ENCODE measurements at regions not wholly inside any gene's neighbourhood (a gene's known extent, or its start where the extent isn't known, plus 50 kb on each side); places are given as distances from the start of the nearest gene placed in this dataset.
"Not testable (repeated sequence)": the region's sequence is repeated elsewhere in the genome, so short reads cannot be mapped to it uniquely, and the experiment has no call there.

DNA sequence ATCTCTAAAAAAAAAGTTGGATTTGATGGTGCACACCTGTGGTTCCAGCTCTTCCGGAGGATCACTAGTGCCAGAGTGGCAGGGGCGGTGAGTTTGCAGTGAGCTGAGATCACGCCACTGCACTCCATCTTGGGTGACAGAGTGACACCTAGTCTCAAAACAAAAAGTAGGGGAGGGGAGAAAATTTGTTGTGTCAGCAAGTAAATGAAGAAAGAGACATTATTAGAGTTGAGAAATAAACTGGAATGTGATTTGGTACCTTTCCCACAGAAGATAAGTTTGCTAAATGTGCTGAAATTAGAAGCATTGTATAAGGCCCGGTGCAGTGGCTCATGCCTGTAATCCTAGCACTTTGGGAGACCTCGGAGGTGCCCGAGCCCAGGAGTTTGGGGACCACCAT lies 54.0 kb upstream of the PPIAL4F start:
- TF ChIP-seq, protein P1, sequence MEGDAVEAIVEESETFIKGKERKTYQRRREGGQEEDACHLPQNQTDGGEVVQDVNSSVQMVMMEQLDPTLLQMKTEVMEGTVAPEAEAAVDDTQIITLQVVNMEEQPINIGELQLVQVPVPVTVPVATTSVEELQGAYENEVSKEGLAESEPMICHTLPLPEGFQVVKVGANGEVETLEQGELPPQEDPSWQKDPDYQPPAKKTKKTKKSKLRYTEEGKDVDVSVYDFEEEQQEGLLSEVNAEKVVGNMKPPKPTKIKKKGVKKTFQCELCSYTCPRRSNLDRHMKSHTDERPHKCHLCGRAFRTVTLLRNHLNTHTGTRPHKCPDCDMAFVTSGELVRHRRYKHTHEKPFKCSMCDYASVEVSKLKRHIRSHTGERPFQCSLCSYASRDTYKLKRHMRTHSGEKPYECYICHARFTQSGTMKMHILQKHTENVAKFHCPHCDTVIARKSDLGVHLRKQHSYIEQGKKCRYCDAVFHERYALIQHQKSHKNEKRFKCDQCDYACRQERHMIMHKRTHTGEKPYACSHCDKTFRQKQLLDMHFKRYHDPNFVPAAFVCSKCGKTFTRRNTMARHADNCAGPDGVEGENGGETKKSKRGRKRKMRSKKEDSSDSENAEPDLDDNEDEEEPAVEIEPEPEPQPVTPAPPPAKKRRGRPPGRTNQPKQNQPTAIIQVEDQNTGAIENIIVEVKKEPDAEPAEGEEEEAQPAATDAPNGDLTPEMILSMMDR (IDR thresholded peaks at IDR 0.05; ENCODE audit: borderline replicate concordance, extremely low read depth, low read length, poor library complexity, severe bottlenecking) = not testable (repeated sequence)
- TF ChIP-seq EZH2 (IDR thresholded peaks at IDR 0.05; ENCODE audit: borderline replicate concordance, low read depth, low read length, severe bottlenecking) = not testable (repeated sequence)

Measured in DND-41 (cell line).